H9 (cell line): ENCODE measurements at regions not wholly inside any gene's neighbourhood (a gene's known extent, or its start where the extent isn't known, plus 50 kb on each side); places are given as distances from the start of the nearest gene placed in this dataset.

Experiments used
- DNase-seq: peaks from one replicate; pipeline ENCODE4 v3.0.0-alpha.2; 2017
- H2AFZ ChIP-seq: one replicate; pipeline ENCODE4 v1.6.1; 2013; ENCODE audit warnings: mild to moderate bottlenecking, low read length, control low read depth, moderate library complexity
- H2AK5ac ChIP-seq: 2 replicates; pipeline ENCODE4 v1.6.1; 2013; ENCODE audit warnings: low read length, control low read depth, mixed read lengths; ENCODE audit not compliant: insufficient read length
- H2BK120ac ChIP-seq: one replicate; pipeline ENCODE4 v1.6.1; 2013; ENCODE audit warnings: low read depth, mild to moderate bottlenecking, low read length, control low read depth, inconsistent platforms; ENCODE audit not compliant: poor library complexity, severe bottlenecking
- H2BK12ac ChIP-seq: 2 replicates; pipeline ENCODE4 v1.6.1; 2013; ENCODE audit warnings: low read length, control low read depth, mixed read lengths, low read depth; ENCODE audit not compliant: insufficient read length
- H2BK15ac ChIP-seq: 2 replicates; pipeline ENCODE4 v1.6.1; 2013; ENCODE audit warnings: low read depth, low read length, control low read depth
- H2BK20ac ChIP-seq: one replicate; pipeline ENCODE4 v1.6.1; 2013; ENCODE audit warnings: low read depth, mild to moderate bottlenecking, low read length, control low read depth, inconsistent platforms; ENCODE audit not compliant: poor library complexity, severe bottlenecking
- H2BK5ac ChIP-seq: 2 replicates; pipeline ENCODE4 v1.6.1; 2013; ENCODE audit warnings: low read length, control low read depth, mixed read lengths; ENCODE audit not compliant: insufficient read length
- H3K14ac ChIP-seq: 2 replicates; pipeline ENCODE4 v1.6.1; 2013; ENCODE audit warnings: low read length, control low read depth; ENCODE audit not compliant: insufficient read depth
- H3K18ac ChIP-seq: 2 replicates; pipeline ENCODE4 v1.6.1; 2013; ENCODE audit warnings: low read depth, mild to moderate bottlenecking, mixed read lengths, low read length, control low read depth; ENCODE audit not compliant: insufficient read length
- H3K23ac ChIP-seq: 2 replicates; pipeline ENCODE4 v1.6.1; 2013; ENCODE audit warnings: low read length, control low read depth, mixed read lengths, low read depth; ENCODE audit not compliant: insufficient read length
- H3K23me2 ChIP-seq: 2 replicates; pipeline ENCODE4 v1.6.1; 2013; ENCODE audit warnings: low read depth, mild to moderate bottlenecking, mixed read lengths, low read length, control low read depth; ENCODE audit not compliant: insufficient read length, poor library complexity, severe bottlenecking
- H3K27ac ChIP-seq: 2 replicates; pipeline ENCODE4 v1.5.1; 2013; ENCODE audit warnings: low read length, control low read depth, mixed read lengths, low read depth; ENCODE audit not compliant: insufficient read length
- H3K27me3 ChIP-seq: 2 replicates; pipeline ENCODE4 v1.6.1; 2013; ENCODE audit warnings: low read length, control low read depth, inconsistent platforms; ENCODE audit not compliant: insufficient read depth
- H3K4ac ChIP-seq: 2 replicates; pipeline ENCODE4 v1.6.1; 2013; ENCODE audit warnings: low read depth, mild to moderate bottlenecking, control low read depth, inconsistent platforms, low read length, moderate library complexity
- H3K4me1 ChIP-seq: 2 replicates; pipeline ENCODE4 v1.6.1; 2013; ENCODE audit warnings: low read length, control low read depth, inconsistent platforms; ENCODE audit not compliant: insufficient read depth
- H3K4me2 ChIP-seq: 2 replicates; pipeline ENCODE4 v1.6.1; 2013; ENCODE audit warnings: low read length, control low read depth, mixed read lengths; ENCODE audit not compliant: insufficient read length, insufficient read depth
- H3K56ac ChIP-seq: 2 replicates; pipeline ENCODE4 v1.6.1; 2013; ENCODE audit warnings: low read depth, mild to moderate bottlenecking, mixed read lengths, low read length, control low read depth; ENCODE audit not compliant: insufficient read length
- H3K79me1 ChIP-seq: 2 replicates; pipeline ENCODE4 v1.6.1; 2013; ENCODE audit warnings: low read depth, mild to moderate bottlenecking, moderate library complexity, low read length, control low read depth, inconsistent platforms; ENCODE audit not compliant: insufficient read depth, poor library complexity, severe bottlenecking
- H3K79me2 ChIP-seq: 2 replicates; pipeline ENCODE4 v1.6.1; 2013; ENCODE audit warnings: low read length, control low read depth, inconsistent platforms; ENCODE audit not compliant: insufficient read depth
- H3K9ac ChIP-seq: 2 replicates; pipeline ENCODE4 v1.6.1; 2013; ENCODE audit warnings: low read length, control low read depth, mixed read lengths; ENCODE audit not compliant: insufficient read length; ENCODE audit errors: extremely low read depth
- H3K9me3 ChIP-seq: one replicate; pipeline ENCODE4 v1.6.1; 2013; ENCODE audit warnings: low read depth, low read length, inconsistent platforms; ENCODE audit not compliant: control insufficient read depth
- H3T11ph ChIP-seq: one replicate; pipeline ENCODE4 v1.6.1; 2013; ENCODE audit warnings: mild to moderate bottlenecking, low read length, control low read depth, inconsistent platforms
- H4K20me1 ChIP-seq: one replicate; pipeline ENCODE4 v1.6.1; 2013; ENCODE audit not compliant: control insufficient read depth, insufficient read length, insufficient read depth
- H4K5ac ChIP-seq: 2 replicates; pipeline ENCODE4 v1.6.1; 2013; ENCODE audit warnings: low read depth, mild to moderate bottlenecking, mixed read lengths, low read length, control low read depth; ENCODE audit not compliant: insufficient read length
- H4K8ac ChIP-seq: replicated peaks from 2 replicates; pipeline ENCODE4 v1.6.1; 2013; ENCODE audit warnings: low read length, control low read depth, mixed read lengths, low read depth; ENCODE audit not compliant: insufficient read length
- H4K91ac ChIP-seq: 2 replicates; pipeline ENCODE4 v1.6.1; 2013; ENCODE audit warnings: low read depth, mild to moderate bottlenecking, moderate library complexity, mixed read lengths, low read length, control low read depth; ENCODE audit not compliant: insufficient read length
- H3K27ac Mint-ChIP-seq, 3 experiments: 2 replicates in 2 of 3; 3 replicates in 1 of 3; pipeline ENCODE4 v1.8.0; 2020 to 2021; ENCODE audit warnings: mixed read lengths in 3 of 3, mild to moderate bottlenecking in 1 of 3, moderate library complexity in 1 of 3
- H3K27me3 Mint-ChIP-seq: 2 replicates; pipeline ENCODE4 v1.8.0; 2021; ENCODE audit warnings: low read depth, mild to moderate bottlenecking, moderate library complexity, mixed read lengths
- H3K36me3 Mint-ChIP-seq, 3 experiments: 2 replicates in 2 of 3; 3 replicates in 1 of 3; pipeline ENCODE4 v1.8.0; 2020 to 2021; ENCODE audit warnings: low read depth in 3 of 3, mixed read lengths in 3 of 3; ENCODE audit not compliant: insufficient read depth in 1 of 3
- H3K4me1 Mint-ChIP-seq, 2 experiments: 2 replicates each; pipeline ENCODE4 v1.8.0; 2020; ENCODE audit warnings: mixed read lengths in 2 of 2
- H3K4me3 Mint-ChIP-seq, 2 experiments: 2 replicates in 1 of 2; 3 replicates in 1 of 2; pipeline ENCODE4 v1.8.0; 2020 to 2021; ENCODE audit warnings: mild to moderate bottlenecking in 2 of 2, mixed read lengths in 2 of 2, moderate library complexity in 1 of 2
- H3K9me3 Mint-ChIP-seq, 2 experiments: 2 replicates in 1 of 2; 3 replicates in 1 of 2; pipeline ENCODE4 v1.8.0; 2020; ENCODE audit warnings: mild to moderate bottlenecking in 2 of 2, mixed read lengths in 2 of 2, moderate library complexity in 1 of 2
- CTCF ChIP-seq: fragments of 200-600 bp; sonication (generic); conservative IDR thresholded peaks from 3 replicates; pipeline ENCODE4 v1.8.0; 2021; ENCODE audit warnings: antibody characterized with exemption, mild to moderate bottlenecking
- WGBS: extraction: QIAGEN DNeasy Blood & Tissue Kit; methylation state at CpG from one replicate; pipeline ENCODE4 v1.1.7; 2013; ENCODE audit warnings: missing lambda C conversion rate, low lambda C conversion rate, mixed read lengths; ENCODE audit not compliant: insufficient read length; ENCODE audit errors: extremely low coverage; 5-methylcytosine and 5-hydroxymethylcytosine counted together

GRCh38 chrX:5791721-5792120 is 436.9 kb downstream of the NLGN4X start:
- H2AK5ac ChIP-seq, result no peak overlapping the region
- H3K4ac ChIP-seq, result no peak overlapping the region
- Mint-ChIP-seq H3K9me3 (peaks cover 9 to 10% of the 10 kb centered on the region in 2 experiments; a peak in 3 of 5 replicates), H3K4me3 (no peak overlapping the region), H3K27me3 (no peaks in the 10 kb centered on the region; the same call in 1 of the 2 replicates), H3K36me3 (peaks cover 4 to 6% (median 4%) of the 10 kb centered on the region in 3 experiments; a peak in 5 of 7 replicates), H3K4me1 (peaks cover 4% of the 10 kb centered on the region in 2 experiments), H3K27ac (no peak overlapping the region)
- WGBS, result no CpG with 5 or more reads among the region's 4 CpGs
- no peak overlapping the region for H4K5ac ChIP-seq
- H3K56ac ChIP-seq, result no peak overlapping the region
- no peak for DNase-seq
- H2BK12ac ChIP-seq, result no peak overlapping the region
- no peak overlapping the region for H4K91ac ChIP-seq
- no peak overlapping the region for H2AFZ ChIP-seq
- H2BK120ac ChIP-seq, result no peak overlapping the region
- no peak overlapping the region for H3K14ac ChIP-seq
- H3K27ac ChIP-seq, result no peak overlapping the region
- H3K18ac ChIP-seq, result no peak overlapping the region
- no peaks in the 10 kb centered on the region for H3K9me3 ChIP-seq
- H3K4me2 ChIP-seq, result no peak overlapping the region
- TF ChIP-seq CTCF, result no peak
- H3K4me1 ChIP-seq, result no peaks in the 10 kb centered on the region
- no peak overlapping the region for H2BK20ac ChIP-seq
- H3K27me3 ChIP-seq, result no peaks in the 10 kb centered on the region
- no peak overlapping the region for H3K23ac ChIP-seq
- H3K79me1 ChIP-seq, result no peaks in the 10 kb centered on the region
- H3T11ph ChIP-seq, result no peak overlapping the region
- no peak overlapping the region for H2BK5ac ChIP-seq
- no peak overlapping the region for H3K9ac ChIP-seq
- no peak overlapping the region for H4K8ac ChIP-seq
- H3K79me2 ChIP-seq, result no peaks in the 10 kb centered on the region
- no peaks in the 10 kb centered on the region for H4K20me1 ChIP-seq
- H3K23me2 ChIP-seq, result no peaks in the 10 kb centered on the region
- no peak overlapping the region for H2BK15ac ChIP-seq
